ENCODE measurements at regions not wholly inside any gene's neighbourhood (a gene's known extent, or its start where the extent isn't known, plus 50 kb on each side); places are given as distances from the start of the nearest gene placed in this dataset.

- no peak for TF ChIP-seq CTCF (conservative IDR thresholded peaks at IDR 0.05 in 1 of 2, IDR thresholded peaks at IDR 0.05 in 1 of 2; ENCODE audit: extremely low read depth in 1 of 2, insufficient read depth in 1 of 2, low read depth in 1 of 2, low read length in 2 of 2)
- no peak for TF ChIP-seq EZH2 (IDR thresholded peaks at IDR 0.05; ENCODE audit: borderline replicate concordance, low read length)
Observed at GRCh38 chr13:48588120-48588519, 55.2 kb upstream of the RCBTB2 start.
